ENCODE measurements at regions not wholly inside any gene's neighbourhood (a gene's known extent, or its start where the extent isn't known, plus 50 kb on each side); places are given as distances from the start of the nearest gene placed in this dataset.

DNA sequence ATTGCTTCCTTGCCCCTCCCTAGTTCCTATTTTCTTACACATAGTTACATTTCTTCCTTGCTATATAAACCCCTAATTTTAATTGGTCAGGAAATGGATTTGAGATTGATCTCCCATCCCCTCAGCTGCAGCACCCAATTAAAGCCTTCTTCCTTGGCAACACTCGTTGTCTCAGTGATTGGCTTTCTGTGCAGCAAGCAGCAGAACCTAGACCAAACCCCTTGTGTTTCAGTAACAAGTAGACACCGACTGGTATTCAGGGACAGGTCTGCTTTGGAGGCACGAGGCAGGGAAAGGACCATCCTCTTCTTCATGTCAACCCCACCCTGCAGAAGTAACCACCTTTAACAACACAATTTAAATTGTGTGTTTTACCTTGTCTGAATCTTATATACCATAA lies 152.6 kb downstream of the RPAP3 start:
- no peak for DNase-seq (ENCODE audit: low read depth)
- TF ChIP-seq, protein P1, sequence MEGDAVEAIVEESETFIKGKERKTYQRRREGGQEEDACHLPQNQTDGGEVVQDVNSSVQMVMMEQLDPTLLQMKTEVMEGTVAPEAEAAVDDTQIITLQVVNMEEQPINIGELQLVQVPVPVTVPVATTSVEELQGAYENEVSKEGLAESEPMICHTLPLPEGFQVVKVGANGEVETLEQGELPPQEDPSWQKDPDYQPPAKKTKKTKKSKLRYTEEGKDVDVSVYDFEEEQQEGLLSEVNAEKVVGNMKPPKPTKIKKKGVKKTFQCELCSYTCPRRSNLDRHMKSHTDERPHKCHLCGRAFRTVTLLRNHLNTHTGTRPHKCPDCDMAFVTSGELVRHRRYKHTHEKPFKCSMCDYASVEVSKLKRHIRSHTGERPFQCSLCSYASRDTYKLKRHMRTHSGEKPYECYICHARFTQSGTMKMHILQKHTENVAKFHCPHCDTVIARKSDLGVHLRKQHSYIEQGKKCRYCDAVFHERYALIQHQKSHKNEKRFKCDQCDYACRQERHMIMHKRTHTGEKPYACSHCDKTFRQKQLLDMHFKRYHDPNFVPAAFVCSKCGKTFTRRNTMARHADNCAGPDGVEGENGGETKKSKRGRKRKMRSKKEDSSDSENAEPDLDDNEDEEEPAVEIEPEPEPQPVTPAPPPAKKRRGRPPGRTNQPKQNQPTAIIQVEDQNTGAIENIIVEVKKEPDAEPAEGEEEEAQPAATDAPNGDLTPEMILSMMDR (IDR thresholded peaks at IDR 0.05; ENCODE audit: low read length, missing control alignments), result no peak
- no peak overlapping the region for H3K4me3 ChIP-seq (replicated peaks; ENCODE audit: low read depth, low read length)

DNA sequence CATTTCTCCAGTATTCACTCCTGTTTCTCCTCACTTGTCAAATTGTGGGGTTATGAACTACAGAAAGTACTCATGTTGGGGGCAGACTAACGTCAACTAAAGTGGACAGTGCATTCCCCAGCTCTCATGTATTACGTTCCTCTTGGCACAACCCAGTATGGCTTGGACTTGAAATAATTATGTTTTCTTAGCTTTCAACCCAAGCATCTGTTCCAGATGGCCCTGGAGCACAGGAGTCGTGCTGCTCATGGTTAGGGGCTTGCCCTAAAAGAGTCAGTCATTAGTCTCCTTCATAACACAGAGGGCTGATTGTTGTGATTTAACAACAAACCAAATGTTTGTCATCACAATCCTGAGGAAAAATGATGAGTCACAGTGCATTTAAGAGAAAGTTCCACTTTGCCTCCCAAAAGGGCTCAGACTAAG lies 154.4 kb downstream of the RPAP3 start:
- no peak overlapping the region for H3K4me3 ChIP-seq (replicated peaks; ENCODE audit: low read depth, low read length)
- TF ChIP-seq, protein P1 (IDR thresholded peaks at IDR 0.05; ENCODE audit: low read length, missing control alignments), result no peak
- peak; percentile 43 for DNase-seq (ENCODE audit: low read depth)

GRCh38 chr12:47549258-47549657 lies 156.6 kb downstream of the RPAP3 start:
- TF ChIP-seq, protein P1 (IDR thresholded peaks at IDR 0.05; ENCODE audit: low read length, missing control alignments), result no peak
- H3K4me3 ChIP-seq (replicated peaks; ENCODE audit: low read depth, low read length), result no peak overlapping the region
- no peak for DNase-seq (ENCODE audit: low read depth)

GRCh38 chr12:47548401-47548800 lies 157.4 kb downstream of the RPAP3 start:
- H3K4me3 ChIP-seq (replicated peaks; ENCODE audit: low read depth, low read length), result no peak overlapping the region
- DNase-seq (ENCODE audit: low read depth), result no peak
- TF ChIP-seq, protein P1 (IDR thresholded peaks at IDR 0.05; ENCODE audit: low read length, missing control alignments), result no peak

DNA sequence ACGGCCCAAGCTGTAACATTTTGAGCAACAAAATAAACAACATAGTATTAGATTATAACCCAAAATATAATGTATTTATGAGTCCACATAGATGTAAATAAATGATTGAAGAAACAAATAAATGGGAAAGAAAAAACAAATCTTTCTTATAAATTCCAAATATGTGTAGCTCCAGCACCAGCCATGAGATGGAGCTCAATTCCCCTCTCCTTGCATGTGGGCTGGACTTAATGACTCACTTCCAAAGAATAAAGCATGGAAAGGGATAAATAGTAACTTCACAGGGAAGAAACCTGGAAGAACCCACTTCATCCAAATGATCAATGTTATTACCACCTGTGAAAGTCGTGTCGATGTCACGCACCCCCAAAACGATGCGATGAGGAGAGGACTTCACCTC lies 158.8 kb downstream of the RPAP3 start:
- TF ChIP-seq, protein P1 (IDR thresholded peaks at IDR 0.05; ENCODE audit: low read length, missing control alignments), result peak; percentile 64
- peak; percentile 63 for DNase-seq (ENCODE audit: low read depth)

DNA sequence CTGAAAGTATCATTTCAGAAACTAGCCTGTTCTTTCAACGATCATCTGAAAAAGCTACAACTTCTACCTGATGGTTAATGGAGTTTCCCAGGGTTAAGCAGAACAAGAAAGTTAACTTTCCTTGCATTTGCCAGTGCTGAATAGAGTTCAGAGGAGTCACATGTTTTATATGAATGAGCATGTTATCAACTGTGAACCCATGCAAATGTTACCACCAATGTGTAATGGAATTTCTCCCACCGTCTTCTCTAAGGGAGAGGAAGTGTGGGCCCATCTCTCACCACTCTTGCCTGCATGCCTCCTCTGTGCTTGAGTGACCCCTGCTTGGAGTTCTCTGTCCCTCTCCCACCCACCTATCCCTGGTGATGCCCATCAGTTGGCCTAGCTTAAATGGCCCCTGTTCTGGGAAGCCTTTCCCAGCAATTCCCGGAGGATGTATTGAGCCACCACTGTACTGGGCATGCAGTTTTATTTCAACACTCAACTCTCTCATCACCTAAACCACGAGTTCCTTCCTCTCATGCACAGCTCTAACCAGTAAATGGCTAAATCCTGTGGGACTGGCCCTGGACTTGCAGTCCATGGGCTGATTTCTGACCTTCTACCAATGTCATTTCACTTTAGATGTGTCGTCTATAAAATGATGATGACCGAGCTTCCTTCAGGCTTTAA lies 159.8 kb downstream of the RPAP3 start:
- DNase-seq (ENCODE audit: low read depth), result peak; percentile 14
- TF ChIP-seq, protein P1 (IDR thresholded peaks at IDR 0.05; ENCODE audit: low read length, missing control alignments), result no peak
- H3K4me3 ChIP-seq (replicated peaks; ENCODE audit: low read depth, low read length), result no peak overlapping the region

More for the DNA sequence above, 158.8 kb downstream of the RPAP3 start:
- H3K4me3 ChIP-seq (replicated peaks; ENCODE audit: low read depth, low read length), result no peak overlapping the region

DNA sequence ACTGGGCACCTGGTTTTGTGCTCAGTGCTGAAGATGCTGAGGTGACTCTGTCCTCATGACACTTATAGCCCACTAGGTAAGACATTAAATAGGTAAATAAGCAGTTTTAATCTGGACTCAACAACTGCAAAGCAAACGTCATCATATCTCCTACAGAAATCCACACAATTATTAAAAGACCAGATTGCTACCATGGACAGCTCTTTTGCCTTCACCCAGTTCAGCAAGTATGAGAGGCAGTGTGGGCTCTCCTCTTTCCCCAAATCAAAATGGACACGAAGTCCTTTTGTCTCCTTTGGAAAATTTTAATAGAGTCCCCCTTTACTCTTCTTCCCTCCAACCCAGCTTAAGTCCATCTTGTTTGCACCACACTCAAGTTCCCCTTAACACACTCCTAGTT lies 171.1 kb downstream of the RPAP3 start:
- peak; percentile 54 for DNase-seq (ENCODE audit: low read depth)
- TF ChIP-seq, protein P1 (IDR thresholded peaks at IDR 0.05; ENCODE audit: low read length, missing control alignments), result no peak
- no peak overlapping the region for H3K4me3 ChIP-seq (replicated peaks; ENCODE audit: low read depth, low read length)
